Fibroblast of lung (primary cell): ENCODE measurements at regions not wholly inside any gene's neighbourhood (a gene's known extent, or its start where the extent isn't known, plus 50 kb on each side); places are given as distances from the start of the nearest gene placed in this dataset.

Source experiments
- EZH2 ChIP-seq: IDR thresholded peaks from 2 replicates; pipeline ENCODE4 v1.5.1; 2012; ENCODE audit warnings: low read length, control low read depth, mild to moderate bottlenecking; ENCODE audit errors: missing control alignments
- TF ChIP-seq, protein P1 (sequence below), 2 donors: IDR thresholded peaks in 1 of 2; conservative IDR thresholded peaks in 1 of 2; 1 replicate in 1 of 2; 2 replicates in 1 of 2; pipeline ENCODE4 v1.5.1; 2011 to 2012; ENCODE audit warnings: low read length in 2 of 2, control low read depth in 1 of 2, inconsistent platforms in 1 of 2, low read depth in 1 of 2, mild to moderate bottlenecking in 1 of 2

DNA sequence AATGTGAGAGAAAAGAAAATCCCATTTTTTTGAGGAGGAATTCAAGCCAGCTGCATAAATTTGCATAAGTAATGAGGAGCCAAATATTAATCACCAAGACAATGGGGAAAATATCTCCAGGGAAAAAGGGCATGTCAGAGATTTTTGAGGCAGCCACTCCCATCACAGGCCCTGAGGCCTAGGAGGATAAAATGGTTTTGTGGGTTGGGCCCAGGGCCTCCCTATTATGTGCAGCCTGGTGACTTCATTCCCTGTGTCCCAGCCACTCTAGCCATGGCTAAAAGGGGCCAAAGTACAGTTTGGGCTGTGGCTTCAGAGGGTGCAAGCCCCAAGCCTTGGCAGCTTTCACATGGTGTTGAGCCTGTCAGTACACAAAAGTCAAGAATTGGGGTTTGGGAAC lies 1051.0 kb upstream of the FOXG1 start:
- TF ChIP-seq, protein P1, sequence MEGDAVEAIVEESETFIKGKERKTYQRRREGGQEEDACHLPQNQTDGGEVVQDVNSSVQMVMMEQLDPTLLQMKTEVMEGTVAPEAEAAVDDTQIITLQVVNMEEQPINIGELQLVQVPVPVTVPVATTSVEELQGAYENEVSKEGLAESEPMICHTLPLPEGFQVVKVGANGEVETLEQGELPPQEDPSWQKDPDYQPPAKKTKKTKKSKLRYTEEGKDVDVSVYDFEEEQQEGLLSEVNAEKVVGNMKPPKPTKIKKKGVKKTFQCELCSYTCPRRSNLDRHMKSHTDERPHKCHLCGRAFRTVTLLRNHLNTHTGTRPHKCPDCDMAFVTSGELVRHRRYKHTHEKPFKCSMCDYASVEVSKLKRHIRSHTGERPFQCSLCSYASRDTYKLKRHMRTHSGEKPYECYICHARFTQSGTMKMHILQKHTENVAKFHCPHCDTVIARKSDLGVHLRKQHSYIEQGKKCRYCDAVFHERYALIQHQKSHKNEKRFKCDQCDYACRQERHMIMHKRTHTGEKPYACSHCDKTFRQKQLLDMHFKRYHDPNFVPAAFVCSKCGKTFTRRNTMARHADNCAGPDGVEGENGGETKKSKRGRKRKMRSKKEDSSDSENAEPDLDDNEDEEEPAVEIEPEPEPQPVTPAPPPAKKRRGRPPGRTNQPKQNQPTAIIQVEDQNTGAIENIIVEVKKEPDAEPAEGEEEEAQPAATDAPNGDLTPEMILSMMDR (conservative IDR thresholded peaks at IDR 0.05 in 1 of 2, IDR thresholded peaks at IDR 0.05 in 1 of 2; ENCODE audit: low read depth in 1 of 2, low read length in 2 of 2), result no peak
- TF ChIP-seq EZH2, result no peak
